HG03378 (cell line): ENCODE measurements at regions not wholly inside any gene's neighbourhood (a gene's known extent, or its start where the extent isn't known, plus 50 kb on each side); places are given as distances from the start of the nearest gene placed in this dataset.

ENCODE experiments used
- ATAC-seq: cut with Tn5 transposase; IDR thresholded peaks from one replicate; pipeline ENCODE4 v1.9.1; 2021; ENCODE audit warnings: mild to moderate bottlenecking, moderate library complexity; ENCODE audit not compliant: unreplicated experiment

DNA sequence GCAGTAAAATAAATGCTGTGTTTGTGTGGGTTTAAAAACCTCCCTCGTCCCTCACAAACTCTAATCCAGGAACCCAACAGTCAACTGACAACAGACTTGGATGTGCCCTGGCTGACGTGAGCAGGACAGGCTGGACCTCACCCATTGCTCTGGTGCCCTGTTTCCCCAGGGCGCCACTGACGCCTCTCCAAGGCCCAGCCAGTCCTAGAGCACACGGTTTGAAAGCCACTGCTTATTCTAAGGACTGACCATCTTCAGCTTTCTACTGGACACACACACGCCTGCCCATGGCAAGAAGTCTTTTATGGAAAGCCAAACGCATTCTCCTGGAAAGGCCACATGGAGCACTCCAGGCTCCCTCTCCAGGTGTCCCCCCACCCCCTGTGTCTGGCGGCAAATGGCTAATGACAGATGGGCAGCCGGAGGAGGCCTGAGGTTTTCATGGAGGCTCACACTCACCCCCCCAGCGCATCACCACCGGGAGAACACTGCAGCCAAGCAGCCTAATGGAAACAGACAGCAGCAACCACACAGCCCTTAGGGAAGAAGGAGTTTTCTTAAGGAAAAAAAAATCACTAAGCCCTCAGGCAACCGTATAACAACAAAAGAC lies 319.2 kb downstream of the SOX9 start:
- no peak for ATAC-seq

DNA sequence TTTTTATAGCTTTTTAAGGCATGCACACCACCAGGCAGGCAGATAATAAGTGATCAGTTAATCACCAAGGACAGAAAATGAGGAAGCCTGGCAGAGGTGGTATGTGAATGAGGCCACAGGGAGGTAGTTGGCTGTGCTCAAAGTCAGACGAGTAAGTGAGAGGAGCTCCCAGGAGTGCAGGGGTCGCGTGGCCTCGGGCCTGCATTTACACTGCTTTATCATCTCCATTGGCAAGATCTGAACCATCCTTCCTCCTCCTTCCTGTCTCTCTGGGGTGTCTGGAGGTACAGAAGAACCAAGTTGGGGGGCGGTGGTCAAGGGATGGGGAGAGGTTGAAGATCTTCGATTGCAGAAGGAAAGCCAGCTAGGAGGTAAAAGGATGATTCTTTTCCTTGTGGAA lies 320.1 kb downstream of the SOX9 start:
- ATAC-seq: no peak

DNA sequence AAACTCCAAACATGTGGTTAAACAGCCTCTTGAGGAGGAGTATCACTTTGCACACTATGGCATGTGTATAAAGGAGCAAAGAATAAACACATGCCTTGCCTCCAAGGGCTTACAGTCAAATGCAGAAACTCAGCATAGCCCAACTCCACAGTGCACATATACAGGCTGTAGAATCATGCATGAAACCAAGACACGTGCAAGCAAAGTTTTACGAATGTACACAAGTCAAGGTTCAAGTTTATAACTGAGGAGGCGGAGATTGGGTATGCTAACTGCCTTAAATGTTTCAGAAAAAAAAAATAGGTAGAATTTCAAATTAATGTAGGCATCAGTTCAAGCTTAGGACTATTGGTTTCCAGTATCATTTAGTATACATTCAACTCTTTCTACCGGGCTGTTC lies 321.1 kb downstream of the SOX9 start:
- no peak for ATAC-seq

DNA sequence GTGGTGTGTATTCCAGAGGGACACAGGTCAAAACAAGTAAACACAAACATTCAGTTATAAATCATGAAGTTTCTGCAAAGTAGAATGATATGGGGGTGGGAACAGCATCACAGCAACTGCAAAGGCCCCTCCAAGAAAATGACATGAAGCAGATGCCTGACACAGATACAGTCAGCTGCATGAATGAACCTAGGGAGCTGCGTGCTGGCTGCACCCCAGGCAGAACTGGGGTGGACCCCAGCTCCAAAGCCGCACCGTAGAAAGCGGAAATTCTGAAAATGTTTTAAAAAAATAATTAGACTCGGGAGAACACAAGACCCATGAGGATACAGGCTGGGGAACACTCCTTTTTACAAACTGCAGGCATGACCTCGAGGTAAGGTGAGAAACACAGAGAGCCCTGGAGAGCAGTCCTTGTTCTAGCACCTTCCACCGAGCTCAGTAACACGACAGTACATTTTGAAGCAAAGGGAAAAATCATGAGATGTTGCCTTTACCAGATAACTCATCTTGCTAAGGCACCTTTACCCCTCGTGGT lies 323.8 kb downstream of the SOX9 start:
- no peak for ATAC-seq

DNA sequence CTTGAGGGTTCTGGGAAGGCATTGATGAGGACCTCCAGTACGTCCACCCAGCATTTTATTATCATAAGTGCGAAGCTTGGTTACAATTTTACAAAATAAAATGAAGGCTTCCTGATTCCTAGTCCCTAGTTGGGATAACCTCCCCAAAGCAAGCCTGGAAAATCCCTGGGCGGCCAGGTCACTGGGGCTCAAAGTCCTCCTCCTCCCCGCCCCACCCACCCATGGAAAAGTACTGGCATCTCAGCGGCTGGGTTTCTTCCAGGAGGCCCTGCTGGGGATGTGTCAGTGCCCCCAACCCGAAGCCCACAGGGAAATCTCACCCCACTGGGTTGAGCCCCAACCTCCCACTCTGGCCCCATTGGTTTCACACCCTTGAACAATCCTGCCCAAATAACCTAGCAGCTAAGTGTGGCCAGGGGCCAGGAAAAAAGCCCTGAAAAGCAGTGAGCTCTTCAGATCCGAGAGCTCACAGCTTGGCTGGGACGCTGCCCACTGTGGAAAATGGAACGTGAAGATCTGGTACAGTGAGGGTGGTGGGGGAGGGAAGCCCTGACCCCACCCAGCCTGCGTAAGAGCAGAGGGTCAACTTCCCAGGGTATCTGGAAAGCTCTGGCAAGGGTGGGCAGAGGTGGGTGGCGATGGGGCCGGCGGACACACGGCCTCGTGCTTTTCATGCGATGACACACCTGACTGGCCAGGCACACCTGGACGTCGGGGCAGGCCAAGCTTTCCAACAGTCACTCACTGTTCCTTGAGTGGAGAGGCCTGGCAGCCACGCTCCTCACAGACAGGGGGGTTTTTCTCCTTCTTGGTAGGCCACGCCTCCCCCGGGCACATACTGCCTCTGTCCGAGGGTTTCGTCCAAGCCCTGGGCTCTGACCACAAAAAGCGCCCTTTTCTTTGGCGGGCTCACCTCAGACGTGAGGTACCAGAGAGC lies 324.5 kb downstream of the SOX9 start:
- ATAC-seq: no peak

DNA sequence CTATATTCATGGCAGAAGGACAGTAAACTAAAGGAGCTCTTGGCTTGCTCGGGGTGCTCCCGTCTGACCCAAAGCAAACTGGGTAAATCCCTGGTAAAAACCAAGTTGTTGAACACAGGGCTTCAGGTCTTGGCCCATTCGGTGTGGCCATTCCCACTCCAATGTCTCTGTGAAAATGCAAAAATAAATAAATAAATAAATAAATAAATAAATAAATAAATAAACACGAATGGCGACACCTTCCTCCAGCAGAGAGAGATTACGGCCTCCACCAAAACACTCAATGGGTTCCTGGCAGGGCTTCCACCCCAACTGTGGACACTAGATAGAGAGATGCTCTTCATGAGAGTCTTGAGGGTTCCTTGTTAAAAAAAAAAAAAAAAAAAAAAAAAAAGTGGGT lies 325.3 kb downstream of the SOX9 start:
- no peak for ATAC-seq

DNA sequence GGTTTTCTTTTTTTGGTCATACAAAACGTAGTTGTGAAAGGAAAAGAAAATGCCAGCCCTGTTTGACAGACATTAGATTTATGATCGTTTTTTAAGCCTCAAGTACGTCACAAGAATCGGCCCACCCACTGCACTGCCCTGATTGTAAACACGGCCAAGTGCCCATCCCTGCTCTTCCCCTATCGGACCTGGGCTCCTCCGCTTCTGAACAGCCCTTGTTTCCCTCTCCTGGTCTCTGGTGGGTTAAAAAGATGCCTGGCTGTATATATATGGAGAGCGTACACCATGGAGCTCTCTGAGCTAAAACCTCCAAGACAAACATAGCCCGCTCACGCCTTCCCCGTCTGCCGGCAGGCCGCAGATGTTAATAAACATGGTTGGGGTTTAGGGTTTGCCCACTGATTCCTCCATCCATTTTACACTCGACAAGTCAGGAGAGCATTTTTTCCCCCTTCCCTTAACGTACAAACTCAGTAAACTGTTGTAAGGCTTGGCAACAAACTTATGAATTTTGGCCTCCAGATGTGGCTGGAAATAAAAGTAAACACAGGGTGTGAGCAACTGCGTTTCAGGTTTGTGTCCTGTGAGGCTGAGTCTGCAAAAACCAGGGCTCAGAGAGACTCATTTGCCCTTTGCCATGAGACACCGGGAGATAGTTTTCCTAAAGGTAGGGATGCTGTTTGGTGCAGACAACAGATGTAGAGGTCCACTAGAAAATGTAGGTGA lies 325.9 kb downstream of the SOX9 start:
- ATAC-seq: no peak

DNA sequence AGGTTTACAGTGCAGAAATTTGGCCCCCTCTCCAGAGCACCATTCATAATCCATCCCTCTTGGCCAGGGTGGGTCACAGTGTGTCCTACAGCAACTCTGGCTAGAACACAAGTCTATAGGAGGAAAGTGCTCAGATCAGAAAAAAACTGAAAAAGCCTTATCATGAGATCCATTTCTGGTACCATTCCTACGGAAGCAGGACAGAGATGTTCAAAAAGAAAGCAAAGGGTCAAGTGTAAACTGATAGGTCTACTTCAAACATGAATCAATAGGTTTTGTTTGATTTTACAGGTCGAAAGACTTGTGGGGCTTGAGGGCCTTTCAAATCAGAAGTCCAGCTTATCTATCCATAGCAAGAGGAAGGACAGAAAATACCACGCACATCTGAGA lies 326.4 kb downstream of the SOX9 start:
- no peak for ATAC-seq

DNA sequence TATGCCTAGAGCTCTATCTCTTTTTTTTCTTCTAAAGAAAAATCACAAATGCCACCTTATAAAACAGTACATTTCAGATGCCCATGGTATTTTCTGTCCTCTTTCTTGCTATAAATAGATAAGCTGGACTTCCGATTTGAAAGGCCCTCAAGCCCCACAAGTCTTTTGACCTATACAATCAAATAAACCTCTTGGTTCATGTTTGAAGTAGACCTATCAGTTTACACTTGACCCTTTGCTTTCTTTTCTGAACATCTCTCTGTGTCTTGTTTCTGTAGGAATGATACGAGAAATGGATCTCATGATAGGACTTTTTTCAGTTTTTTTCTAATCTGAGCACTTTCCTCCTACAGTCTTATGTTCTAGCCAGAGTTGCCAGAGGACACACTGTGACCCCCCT lies 327.2 kb downstream of the SOX9 start:
- no peak for ATAC-seq

DNA sequence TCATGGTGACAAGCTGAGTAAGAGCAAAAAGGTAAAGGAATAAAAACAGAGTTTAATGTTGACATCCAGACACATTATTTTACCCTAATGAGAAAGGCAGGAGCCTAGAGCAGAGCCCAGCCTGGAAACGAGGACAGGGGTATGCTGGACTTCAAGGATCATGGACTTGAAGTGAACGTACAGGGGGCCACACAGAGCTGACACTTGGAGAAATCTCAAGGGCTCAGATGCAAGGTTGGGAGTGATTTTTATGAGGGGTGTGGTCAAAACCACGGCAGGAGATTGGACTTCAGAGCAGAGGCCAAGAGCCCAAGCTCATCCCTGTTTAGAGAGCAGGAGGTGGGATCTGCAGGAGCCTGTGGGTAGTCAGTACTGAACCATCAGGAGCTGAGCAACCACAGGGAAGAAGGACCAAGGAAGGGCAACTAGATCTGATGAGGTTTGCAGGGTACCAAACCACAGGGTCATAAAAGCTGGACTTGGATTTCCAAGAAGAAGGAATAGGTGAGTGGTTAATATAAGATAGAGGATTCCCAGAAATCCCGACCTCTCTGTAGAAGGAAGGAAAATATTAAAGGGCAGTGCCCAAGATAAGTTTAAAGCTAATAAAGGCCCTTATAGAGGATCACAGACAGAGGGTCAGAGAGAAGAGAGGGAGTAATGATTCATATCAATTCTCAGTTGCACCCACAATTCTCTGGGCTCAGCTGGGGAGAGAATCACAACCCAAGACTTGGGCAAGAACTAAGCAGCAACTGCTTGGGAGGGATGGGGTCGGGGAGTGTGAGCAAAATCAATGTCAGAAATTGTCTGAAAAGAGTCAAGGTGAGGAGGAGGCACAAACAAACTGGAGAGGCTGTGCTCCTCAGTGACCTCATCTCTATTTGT lies 331.7 kb downstream of the SOX9 start:
- ATAC-seq: no peak

DNA sequence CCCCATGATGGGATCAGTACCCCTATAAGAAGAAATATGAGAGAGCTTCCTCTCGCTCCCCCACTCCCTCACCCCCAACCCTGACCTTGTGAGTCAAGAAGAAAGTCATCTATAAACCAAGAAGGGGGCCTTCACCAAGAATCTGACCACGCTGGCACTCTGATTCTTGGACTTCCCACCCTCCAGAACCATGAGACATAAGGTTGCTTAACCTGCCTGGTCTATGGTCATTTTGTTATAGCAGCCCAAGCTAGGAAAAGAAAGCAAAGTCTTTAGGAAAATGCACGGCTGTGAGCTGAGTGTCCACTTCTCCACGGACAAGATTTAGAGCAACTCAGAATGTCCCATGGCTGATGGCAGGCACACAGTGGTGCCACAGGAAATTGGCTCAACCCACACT lies 333.5 kb downstream of the SOX9 start:
- no peak for ATAC-seq

DNA sequence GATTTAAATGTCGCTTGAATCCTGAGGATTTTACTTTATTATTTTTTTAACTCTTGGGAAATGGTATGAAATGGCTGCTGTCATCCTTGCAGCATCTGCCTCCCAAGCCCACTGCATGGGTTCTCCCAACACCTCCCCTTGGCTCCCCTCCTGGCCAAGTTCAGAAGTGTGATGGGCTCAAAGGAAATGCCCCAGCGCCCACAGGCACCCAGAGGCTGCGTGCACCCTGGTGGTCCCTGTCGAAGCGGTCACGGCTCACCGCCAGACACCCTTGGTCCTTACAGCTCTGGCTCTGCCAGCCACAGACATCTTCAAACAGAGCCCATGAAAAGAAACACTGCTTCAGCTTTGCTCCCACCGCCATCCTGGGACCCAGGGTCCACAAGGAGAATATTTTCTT lies 334.7 kb downstream of the SOX9 start:
- ATAC-seq: no peak

DNA sequence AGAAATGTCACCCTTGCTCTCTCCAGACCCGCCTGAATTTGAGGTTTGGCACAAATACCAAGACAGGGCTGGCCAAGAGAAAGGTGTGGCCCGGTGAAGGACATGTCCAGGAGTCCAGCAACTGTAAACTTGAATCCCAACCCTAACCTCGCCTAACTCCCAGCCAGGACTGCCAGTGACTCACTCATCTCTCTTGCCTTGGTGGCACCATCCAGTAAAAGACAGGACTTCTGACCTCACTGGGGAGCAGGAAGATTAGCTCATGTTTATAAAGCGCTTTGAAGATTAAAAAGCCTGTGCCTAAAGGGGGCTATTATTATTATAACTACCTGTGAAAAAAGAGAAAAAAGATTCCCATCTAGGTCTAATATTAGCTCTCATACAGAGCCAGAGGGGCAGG lies 335.3 kb downstream of the SOX9 start:
- ATAC-seq: no peak

DNA sequence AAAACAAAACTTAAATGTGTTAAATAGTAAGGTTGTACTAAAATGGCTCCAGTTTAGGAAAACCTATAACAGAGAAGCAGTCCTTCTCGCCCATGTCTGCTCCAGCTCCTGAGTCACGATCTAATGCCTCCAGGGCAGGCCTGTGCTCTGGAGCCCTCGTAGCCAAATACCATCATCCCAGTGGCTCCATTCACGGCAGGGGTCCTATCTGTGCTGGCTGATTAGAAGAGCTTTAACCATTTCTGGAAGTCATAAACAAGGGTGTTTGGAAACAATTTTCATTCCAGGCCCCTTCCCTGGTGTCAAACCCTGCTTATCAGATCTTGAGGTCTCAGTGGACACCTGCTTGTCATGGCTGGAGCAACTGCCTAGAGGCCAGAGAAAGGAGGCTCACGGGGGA lies 336.9 kb downstream of the SOX9 start:
- ATAC-seq: no peak

DNA sequence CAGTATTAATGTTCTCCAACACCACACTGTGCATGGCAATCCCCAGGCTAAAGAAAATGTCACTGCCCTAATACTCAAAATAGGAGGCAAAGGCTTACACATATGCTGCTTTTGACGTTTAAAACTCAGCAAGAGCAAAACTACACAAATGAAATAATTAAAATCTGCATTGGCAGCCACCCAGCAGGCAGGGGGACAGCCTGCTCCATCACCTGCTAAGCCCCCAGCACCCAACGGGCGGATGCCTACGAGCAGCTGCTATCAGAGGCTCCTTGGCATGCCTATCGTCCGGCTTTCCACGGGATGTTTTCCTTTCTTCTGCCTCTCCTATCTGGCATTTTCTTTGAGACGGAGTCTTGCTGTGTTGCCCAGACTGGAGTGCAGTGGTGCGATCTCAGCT lies 337.5 kb downstream of the SOX9 start:
- ATAC-seq: no peak

DNA sequence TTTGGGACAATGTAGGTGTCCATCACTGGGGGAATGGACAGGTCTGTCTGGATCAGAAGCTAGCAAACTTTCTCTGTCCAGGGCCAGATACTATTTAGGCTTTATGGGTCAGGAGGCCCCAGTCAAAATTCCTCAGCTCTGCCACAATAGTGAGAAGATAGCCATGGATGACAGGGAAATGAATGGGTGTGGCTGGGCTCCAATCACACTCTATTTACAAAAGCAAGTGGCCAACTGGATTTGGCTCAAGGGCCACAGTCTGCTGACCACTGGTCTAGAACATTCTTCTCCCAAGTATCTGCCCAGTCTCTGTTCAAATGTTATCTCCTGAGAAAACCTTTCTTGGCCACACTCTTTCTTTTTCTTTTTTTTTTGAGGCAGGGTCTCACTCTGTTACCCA lies 339.9 kb downstream of the SOX9 start:
- ATAC-seq: no peak

DNA sequence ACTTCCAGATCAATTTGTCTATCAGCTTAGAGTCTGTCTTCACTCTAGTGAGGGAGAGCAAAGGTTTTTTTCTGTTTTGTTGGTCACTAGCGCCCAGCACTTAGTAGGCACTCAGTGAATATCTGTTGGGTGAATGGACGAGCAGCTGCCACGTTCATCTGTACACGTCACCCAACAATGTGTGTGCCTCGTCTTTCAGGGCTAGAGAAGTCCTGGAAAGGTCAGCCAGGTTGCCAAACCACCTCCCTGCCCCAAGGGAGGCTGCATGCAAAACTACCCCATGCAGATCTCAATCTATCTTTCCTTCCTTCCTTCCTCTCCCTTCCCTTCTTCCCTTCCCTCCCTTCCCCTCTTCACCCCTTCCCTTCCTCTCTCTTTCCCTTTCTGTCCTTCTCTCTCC lies 340.9 kb downstream of the SOX9 start:
- no peak for ATAC-seq

DNA sequence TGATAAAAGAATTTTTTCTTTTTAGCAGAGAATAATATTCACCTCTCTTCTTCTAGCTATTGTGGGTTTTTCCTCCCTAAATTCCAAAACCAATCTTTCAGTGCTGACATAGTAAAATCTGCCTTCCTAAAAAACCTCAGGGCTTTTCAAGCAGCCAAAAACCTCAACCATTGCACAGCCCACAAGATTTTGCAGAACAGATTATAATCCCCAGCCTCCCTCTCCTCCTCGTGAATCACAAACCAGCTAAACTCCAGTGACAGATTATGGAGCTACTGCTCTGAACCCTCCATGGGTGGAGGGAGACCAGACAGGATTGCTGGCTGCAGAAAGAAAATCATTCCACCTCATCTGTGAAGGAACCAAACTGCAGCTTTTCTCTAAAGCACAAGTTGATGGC lies 341.6 kb downstream of the SOX9 start:
- no peak for ATAC-seq

DNA sequence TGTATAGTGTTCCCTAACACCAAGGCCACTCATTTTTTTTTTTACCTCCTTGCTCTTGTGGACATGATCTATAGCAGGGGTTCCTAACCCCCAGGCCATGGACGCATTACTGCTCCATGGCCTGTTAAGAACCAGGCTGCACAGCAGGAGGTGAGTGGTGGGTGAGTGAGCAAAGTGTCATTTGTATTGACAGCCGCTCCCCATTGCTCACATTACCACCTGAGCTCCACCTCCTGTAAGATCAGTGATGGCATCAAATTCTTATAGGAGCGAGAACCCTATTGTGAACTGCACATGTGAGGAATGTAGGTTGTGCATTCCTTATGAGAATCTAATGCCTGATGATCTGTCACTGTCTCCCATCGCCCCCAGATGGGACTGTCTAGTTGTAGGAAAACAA lies 342.0 kb downstream of the SOX9 start:
- no peak for ATAC-seq

DNA sequence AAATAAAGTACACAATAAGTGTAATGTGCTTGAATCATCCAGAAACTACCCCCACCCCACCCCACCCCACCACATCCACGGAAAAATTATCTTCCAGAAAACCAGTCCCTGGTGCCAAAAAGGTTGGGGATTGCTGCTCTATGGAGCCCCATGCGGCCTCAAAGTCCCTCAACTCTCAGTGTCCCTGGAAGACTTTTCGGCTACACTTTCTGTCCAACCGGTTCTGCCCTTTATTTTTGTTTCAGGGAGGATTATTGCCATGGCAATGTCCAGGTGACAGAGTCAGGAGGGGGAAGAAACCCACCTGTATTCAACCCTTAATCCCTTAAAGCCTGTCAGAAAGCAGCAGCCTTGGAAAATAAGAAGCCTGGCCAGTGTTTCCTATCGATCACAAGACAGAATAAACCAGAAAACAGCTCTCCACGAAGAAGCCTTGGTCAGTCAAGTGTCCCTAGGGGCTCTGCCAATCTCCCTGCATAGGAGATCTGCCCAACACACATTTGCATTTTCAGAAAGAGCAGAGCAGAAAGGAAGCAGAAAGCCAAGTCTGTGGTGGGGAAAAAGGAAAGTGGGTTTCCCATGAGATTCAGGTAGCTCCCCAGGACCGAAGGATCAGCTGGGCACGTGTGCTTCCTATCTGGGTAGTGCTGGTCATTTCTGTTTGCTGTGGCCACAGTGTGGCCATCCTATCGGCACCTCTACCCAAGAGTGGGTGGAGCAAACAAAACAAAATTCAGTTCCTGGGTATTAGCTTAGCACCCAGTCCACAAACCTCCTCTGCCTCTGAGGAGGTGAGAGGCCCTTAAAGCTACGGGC lies 342.7 kb downstream of the SOX9 start:
- peak; percentile 34 for ATAC-seq
